22Rv1 (cell line): ENCODE measurements at regions not wholly inside any gene's neighbourhood (a gene's known extent, or its start where the extent isn't known, plus 50 kb on each side); places are given as distances from the start of the nearest gene placed in this dataset.
"Not testable (repeated sequence)": the region's sequence is repeated elsewhere in the genome, so short reads cannot be mapped to it uniquely, and the experiment has no call there.

Experiments used
- H3K27ac ChIP-seq: fragments of 450-650 bp; 2 replicates; pipeline ENCODE4 v1.5.1; 2017
- CTCF ChIP-seq: fragments of 450-650 bp; IDR thresholded peaks from 2 replicates; pipeline ENCODE4 v1.5.1; 2017; ENCODE audit warnings: mild to moderate bottlenecking
- ZFX ChIP-seq: fragments of 450-650 bp; IDR thresholded peaks from 2 replicates; pipeline ENCODE4 v1.6.1; 2017; ENCODE audit warnings: antibody characterized with exemption, borderline replicate concordance

- TF ChIP-seq CTCF (no peak), ZFX (no peak)
- H3K27ac ChIP-seq: no peak overlapping the region
Measured at GRCh38 chr1:112840631-112841624, 115.1 kb downstream of the SLC16A1 start.

GRCh38 chr1:112836642-112837041 is 119.4 kb downstream of the SLC16A1 start:
- no peak overlapping the region for H3K27ac ChIP-seq
- no peak for TF ChIP-seq CTCF
- TF ChIP-seq ZFX: no peak

- H3K27ac ChIP-seq: no peak overlapping the region
- TF ChIP-seq ZFX: no peak
- TF ChIP-seq CTCF: no peak
Measured at GRCh38 chr1:112833806-112834205, 118.7 kb upstream of the PPM1J start.

GRCh38 chr1:112832259-112832658 is 117.1 kb upstream of the PPM1J start:
- not testable (repeated sequence) for H3K27ac ChIP-seq

GRCh38 chr1:112829691-112830090 is 114.6 kb upstream of the PPM1J start:
- not testable (repeated sequence) for H3K27ac ChIP-seq

- TF ChIP-seq CTCF (no peak), ZFX (no peak)
Measured at GRCh38 chr1:112828716-112829115, 113.6 kb upstream of the PPM1J start.

GRCh38 chr1:112827391-112827790 is 112.3 kb upstream of the PPM1J start:
- not testable (repeated sequence) for H3K27ac ChIP-seq

More at GRCh38 chr1:112828716-112829115, 113.6 kb upstream of the PPM1J start:
- no peak overlapping the region for H3K27ac ChIP-seq

GRCh38 chr1:112826217-112826944 is 111.2 kb upstream of the PPM1J start:
- no peak for TF ChIP-seq ZFX
- no peak for TF ChIP-seq CTCF
- no peak overlapping the region for H3K27ac ChIP-seq

GRCh38 chr1:112825563-112826216 is 110.6 kb upstream of the PPM1J start:
- not testable (repeated sequence) for H3K27ac ChIP-seq

GRCh38 chr1:112825075-112825474 is 109.9 kb upstream of the PPM1J start:
- not testable (repeated sequence) for H3K27ac ChIP-seq

GRCh38 chr1:112821307-112822063 is 106.4 kb upstream of the PPM1J start:
- H3K27ac ChIP-seq: not testable (repeated sequence)
